ENCODE measurements at regions not wholly inside any gene's neighbourhood (a gene's known extent, or its start where the extent isn't known, plus 50 kb on each side); places are given as distances from the start of the nearest gene placed in this dataset.

DNA sequence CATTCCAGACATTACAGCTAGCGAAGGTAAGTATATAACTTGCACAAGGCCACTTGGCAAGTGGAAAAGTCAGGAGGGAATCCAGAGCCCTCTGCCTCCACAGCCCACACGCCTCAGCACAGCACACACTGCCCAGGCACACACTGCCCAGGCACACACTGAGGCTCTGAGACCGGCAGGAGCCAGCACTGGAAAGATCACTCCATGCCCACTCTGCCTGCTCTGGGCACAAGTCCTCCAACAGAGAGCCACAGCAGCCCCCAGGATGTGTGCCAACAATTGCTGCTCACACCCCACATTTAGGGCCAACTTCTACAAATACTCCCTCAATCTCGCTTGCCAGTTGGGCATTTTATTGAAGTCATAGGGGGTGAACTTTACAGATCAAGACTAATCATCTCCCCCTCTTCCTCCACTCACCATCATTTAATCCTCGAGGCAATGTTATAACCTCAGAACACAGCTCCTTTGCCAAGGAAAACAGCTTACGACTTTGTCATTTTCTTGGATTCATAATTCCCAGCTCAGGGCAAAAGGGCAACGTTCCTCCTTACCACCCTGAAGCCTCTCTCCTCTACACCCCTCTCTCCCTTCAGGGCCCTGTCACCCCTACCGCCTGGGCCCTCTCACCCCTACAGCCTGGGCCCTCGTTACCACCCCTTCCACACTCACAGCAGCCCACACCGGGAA, 53.0 kb upstream of the TPM1 start:
- no peak for DNase-seq (ENCODE audit: low spot score)
- TF ChIP-seq, protein P1, sequence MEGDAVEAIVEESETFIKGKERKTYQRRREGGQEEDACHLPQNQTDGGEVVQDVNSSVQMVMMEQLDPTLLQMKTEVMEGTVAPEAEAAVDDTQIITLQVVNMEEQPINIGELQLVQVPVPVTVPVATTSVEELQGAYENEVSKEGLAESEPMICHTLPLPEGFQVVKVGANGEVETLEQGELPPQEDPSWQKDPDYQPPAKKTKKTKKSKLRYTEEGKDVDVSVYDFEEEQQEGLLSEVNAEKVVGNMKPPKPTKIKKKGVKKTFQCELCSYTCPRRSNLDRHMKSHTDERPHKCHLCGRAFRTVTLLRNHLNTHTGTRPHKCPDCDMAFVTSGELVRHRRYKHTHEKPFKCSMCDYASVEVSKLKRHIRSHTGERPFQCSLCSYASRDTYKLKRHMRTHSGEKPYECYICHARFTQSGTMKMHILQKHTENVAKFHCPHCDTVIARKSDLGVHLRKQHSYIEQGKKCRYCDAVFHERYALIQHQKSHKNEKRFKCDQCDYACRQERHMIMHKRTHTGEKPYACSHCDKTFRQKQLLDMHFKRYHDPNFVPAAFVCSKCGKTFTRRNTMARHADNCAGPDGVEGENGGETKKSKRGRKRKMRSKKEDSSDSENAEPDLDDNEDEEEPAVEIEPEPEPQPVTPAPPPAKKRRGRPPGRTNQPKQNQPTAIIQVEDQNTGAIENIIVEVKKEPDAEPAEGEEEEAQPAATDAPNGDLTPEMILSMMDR (IDR thresholded peaks at IDR 0.05; ENCODE audit: extremely low read depth, missing control alignments), result no peak

DNA sequence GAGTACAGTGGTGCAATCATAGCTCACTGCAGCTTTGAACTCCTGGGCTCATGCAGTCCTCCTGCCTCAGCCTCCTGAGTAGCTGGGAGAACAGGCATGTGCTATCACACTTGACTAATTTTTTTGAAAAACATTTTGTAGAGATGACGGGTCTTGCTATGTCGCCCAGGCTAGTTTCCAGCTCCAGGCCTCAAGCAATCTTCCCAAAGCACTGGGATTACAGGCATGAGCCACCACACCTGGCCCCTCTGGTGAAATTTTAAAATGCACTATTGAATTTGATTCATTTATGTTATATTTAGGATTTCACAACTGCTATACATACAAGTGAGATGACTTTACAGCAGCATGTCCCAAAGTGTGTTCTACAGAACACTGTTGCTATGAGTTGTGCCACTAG, 50.8 kb upstream of the TPM1 start:
- TF ChIP-seq, protein P1 (IDR thresholded peaks at IDR 0.05; ENCODE audit: extremely low read depth, missing control alignments), result no peak
- DNase-seq (ENCODE audit: low spot score), result no peak

DNA sequence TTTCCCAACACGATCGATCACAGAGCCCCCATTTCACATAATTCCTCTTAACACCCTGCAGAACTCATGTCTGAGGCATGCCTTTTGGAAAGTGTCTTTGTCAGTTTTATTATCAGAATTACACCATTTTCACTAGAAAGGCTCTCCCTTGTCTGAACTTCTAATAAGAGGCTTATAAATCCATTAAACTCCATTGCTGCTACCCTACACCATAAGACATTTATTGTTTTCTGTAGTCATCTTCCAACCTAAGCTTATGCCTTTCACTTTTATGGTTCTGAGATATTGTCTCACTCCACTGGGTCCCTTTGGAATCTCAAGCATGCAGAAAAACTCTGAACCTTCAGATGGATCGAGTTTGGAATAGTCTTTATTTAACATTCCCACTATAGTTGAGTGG, 50.2 kb upstream of the TPM1 start:
- DNase-seq (ENCODE audit: low spot score), result no peak
- TF ChIP-seq, protein P1 (IDR thresholded peaks at IDR 0.05; ENCODE audit: extremely low read depth, missing control alignments), result no peak
